NT2/D1 (cell line): ENCODE measurements at regions not wholly inside any gene's neighbourhood (a gene's known extent, or its start where the extent isn't known, plus 50 kb on each side); places are given as distances from the start of the nearest gene placed in this dataset.

Experiments used
- YY1 ChIP-seq: IDR thresholded peaks from 2 replicates; pipeline ENCODE4 v1.6.1; 2011; ENCODE audit not compliant: insufficient read length, insufficient read depth
- ZNF274 ChIP-seq: IDR thresholded peaks from 2 replicates; pipeline ENCODE4 v1.6.1; 2011; ENCODE audit warnings: mild to moderate bottlenecking, low read depth, low read length

- no peak for TF ChIP-seq YY1
- TF ChIP-seq ZNF274: no peak
These were observed 696.7 kb downstream of the DHX35 start for GRCh38 chr20:39658662-39659409.
